NCI-H345 (cell line): ENCODE measurements at regions not wholly inside any gene's neighbourhood (a gene's known extent, or its start where the extent isn't known, plus 50 kb on each side); places are given as distances from the start of the nearest gene placed in this dataset.
A peak's percentile ranks its signal among the peaks of the same experiment; 100 is the strongest.

Source experiments
- DNase-seq: peaks from one replicate; lab custom pipeline; 2025; lab: John Stamatoyannopoulos, UW

GRCh38 chr6:71124340-71124739 is 164.3 kb upstream of the OGFRL1 start:
- peak; percentile 12 for DNase-seq

GRCh38 chr6:71125216-71125615 is 163.4 kb upstream of the OGFRL1 start:
- DNase-seq, result no peak

- DNase-seq, result peak; percentile 26
These were observed 162.1 kb upstream of the OGFRL1 start for GRCh38 chr6:71126506-71126905.

GRCh38 chr6:71127374-71127773 is 161.2 kb upstream of the OGFRL1 start:
- DNase-seq, result no peak

- DNase-seq, result no peak
These were observed 158.3 kb upstream of the OGFRL1 start for GRCh38 chr6:71130277-71130676.

- DNase-seq, result no peak
These were observed 153.5 kb upstream of the OGFRL1 start for GRCh38 chr6:71134929-71135642.

- DNase-seq, result no peak
These were observed 150.6 kb upstream of the OGFRL1 start for GRCh38 chr6:71137973-71138372.

GRCh38 chr6:71138376-71138775 is 150.2 kb upstream of the OGFRL1 start:
- DNase-seq, result no peak

- DNase-seq, result no peak
These were observed 149.4 kb upstream of the OGFRL1 start for GRCh38 chr6:71139249-71139648.

- no peak for DNase-seq
These were observed 134.8 kb upstream of the OGFRL1 start for GRCh38 chr6:71153755-71154325.

GRCh38 chr6:71157345-71157744 is 131.3 kb upstream of the OGFRL1 start:
- DNase-seq, result no peak

- DNase-seq, result no peak
These were observed 123.7 kb upstream of the OGFRL1 start for GRCh38 chr6:71164890-71165289.

- no peak for DNase-seq
These were observed 120.3 kb upstream of the OGFRL1 start for GRCh38 chr6:71168233-71168765.

GRCh38 chr6:71171497-71172070 is 117.0 kb upstream of the OGFRL1 start:
- no peak for DNase-seq

- DNase-seq, result no peak
These were observed 109.2 kb upstream of the OGFRL1 start for GRCh38 chr6:71179249-71179885.

GRCh38 chr6:71181565-71181964 is 107.0 kb upstream of the OGFRL1 start:
- DNase-seq, result no peak

- DNase-seq, result no peak
These were observed 101.5 kb upstream of the OGFRL1 start for GRCh38 chr6:71187141-71187540.

GRCh38 chr6:71190809-71191208 is 97.8 kb upstream of the OGFRL1 start:
- DNase-seq, result no peak

GRCh38 chr6:71194724-71195123 is 93.9 kb upstream of the OGFRL1 start:
- no peak for DNase-seq

- no peak for DNase-seq
These were observed 91.3 kb upstream of the OGFRL1 start for GRCh38 chr6:71197267-71197666.

GRCh38 chr6:71197780-71198179 is 90.8 kb upstream of the OGFRL1 start:
- no peak for DNase-seq

GRCh38 chr6:71198908-71199307 is 89.7 kb upstream of the OGFRL1 start:
- no peak for DNase-seq

GRCh38 chr6:71199736-71200135 is 88.9 kb upstream of the OGFRL1 start:
- DNase-seq, result no peak
